Endothelial cell of umbilical vein (primary cell): ENCODE measurements at regions not wholly inside any gene's neighbourhood (a gene's known extent, or its start where the extent isn't known, plus 50 kb on each side); places are given as distances from the start of the nearest gene placed in this dataset.

Source experiments
- BruUV-seq: library from RNA; stranded (reverse); fragments of 400-500 nt; replicated peaks from 2 replicates; lab custom pipeline; 2021; lab: Mats Ljungman, UMichigan
- CTCF ChIA-PET: fragments of 300-600, 350-600 bp; sonication (Branson Sonifier 250); formaldehyde crosslinking; loops from one replicate; lab custom pipeline; 2021; ENCODE audit warnings: antibody characterized with exemption, inconsistent platforms; lab: Charles Lee
- POLR2A ChIA-PET: fragments of 300-600, 350-600 bp; sonication (Branson Sonifier 250); formaldehyde crosslinking; loops from one replicate; lab custom pipeline; 2021; ENCODE audit warnings: antibody characterized with exemption, inconsistent platforms; lab: Charles Lee
- DNase-seq: peaks from one replicate; pipeline ENCODE4 v3.0.0-alpha.2; 2011; ENCODE audit warnings: low read depth, low spot score
- FAIRE-seq: peaks from 2 replicates; lab custom pipeline; 2011; peaks lifted over from hg19 to GRCh38; lab: Jason Lieb, UNC
- H2AFZ ChIP-seq: 2 replicates; pipeline ENCODE4 v1.6.0; 2012; ENCODE audit warnings: low read depth, low read length, control low read depth, inconsistent platforms
- H3K27ac ChIP-seq: 2 replicates; pipeline ENCODE4 v1.5.1; 2011; ENCODE audit warnings: low read depth, mild to moderate bottlenecking, control low read depth, low read length, moderate library complexity; ENCODE audit not compliant: insufficient read depth
- H3K27me3 ChIP-seq, 2 experiments: 2 replicates each; pipeline versions ENCODE4 v1.6.0 to v1.6.1; 2011; ENCODE audit warnings: low read length in 2 of 2, mixed read lengths in 1 of 2; ENCODE audit not compliant: control insufficient read depth in 2 of 2, insufficient read depth in 2 of 2
- H3K36me3 ChIP-seq, 2 experiments: 2 replicates in 1 of 2; 3 replicates in 1 of 2; pipeline ENCODE4 v1.5.1; 2011; ENCODE audit warnings: low read length in 2 of 2, mild to moderate bottlenecking in 1 of 2, moderate library complexity in 1 of 2; ENCODE audit not compliant: control insufficient read depth in 2 of 2, insufficient read depth in 2 of 2; ENCODE audit errors: extremely low read depth in 1 of 2
- H3K4me1 ChIP-seq: 3 replicates; pipeline ENCODE4 v1.5.1; 2011; ENCODE audit warnings: mild to moderate bottlenecking, low read length; ENCODE audit not compliant: control insufficient read depth, insufficient read depth; ENCODE audit errors: extremely low read depth
- H3K4me2 ChIP-seq: 2 replicates; pipeline ENCODE4 v1.6.1; 2011; ENCODE audit warnings: low read length, control low read depth, mixed read lengths; ENCODE audit not compliant: insufficient read depth
- H3K4me3 ChIP-seq, 3 experiments: fragments of 200-600 bp in 1 of 3; sonication (generic), shearing (Covaris generic) in 1 of 3; replicated peaks in 1 of 3; 2 replicates each; pipeline ENCODE4 v1.5.1; 2011 to 2016; ENCODE audit warnings: control low read depth in 3 of 3, low read length in 3 of 3, mild to moderate bottlenecking in 2 of 3, inconsistent platforms in 1 of 3, low read depth in 1 of 3, moderate library complexity in 1 of 3; ENCODE audit not compliant: insufficient read depth in 1 of 3
- H3K79me2 ChIP-seq: 2 replicates; pipeline ENCODE4 v1.6.0; 2012; ENCODE audit warnings: low read length, inconsistent platforms; ENCODE audit not compliant: control insufficient read depth, insufficient read depth
- H3K9ac ChIP-seq: replicated peaks from 2 replicates; pipeline ENCODE3; 2011; ENCODE audit warnings: low read length, control low read depth; ENCODE audit not compliant: insufficient read depth; ENCODE audit errors: extremely low read depth
- H3K9me1 ChIP-seq: replicated peaks from 3 replicates; pipeline ENCODE4 v1.6.0; 2011; ENCODE audit warnings: mild to moderate bottlenecking, low read length; ENCODE audit not compliant: control insufficient read depth, insufficient read depth; ENCODE audit errors: extremely low read depth
- H3K9me3 ChIP-seq: replicated peaks from 2 replicates; pipeline ENCODE4 v1.5.1; 2012; ENCODE audit warnings: low read length, inconsistent platforms; ENCODE audit not compliant: control insufficient read depth, insufficient read depth
- H4K20me1 ChIP-seq: replicated peaks from 2 replicates; pipeline ENCODE3; 2011; ENCODE audit warnings: mild to moderate bottlenecking, low read length; ENCODE audit not compliant: control insufficient read depth, insufficient read depth; ENCODE audit errors: extremely low read depth
- CTCF ChIP-seq, 2 donors: IDR thresholded peaks; 1 replicate in 1 of 2; 2 replicates in 1 of 2; pipeline ENCODE4 v1.5.1; 2011; ENCODE audit warnings: low read length in 2 of 2, mild to moderate bottlenecking in 2 of 2, moderate library complexity in 2 of 2, control low read depth in 1 of 2, inconsistent platforms in 1 of 2, low read depth in 1 of 2; ENCODE audit not compliant: insufficient read depth in 1 of 2; ENCODE audit errors: extremely low read depth in 1 of 2
- EZH2 ChIP-seq: IDR thresholded peaks from 2 replicates; pipeline ENCODE4 v1.6.1; 2012; ENCODE audit warnings: borderline replicate concordance, low read depth, mild to moderate bottlenecking, moderate library complexity, low read length, inconsistent platforms; ENCODE audit not compliant: severe bottlenecking
- FOS ChIP-seq: IDR thresholded peaks from 2 replicates; pipeline ENCODE4 v1.6.1; 2011; ENCODE audit warnings: mild to moderate bottlenecking, low read length, moderate library complexity, borderline replicate concordance; ENCODE audit not compliant: insufficient read depth
- GATA2 ChIP-seq: IDR thresholded peaks from 2 replicates; pipeline ENCODE4 v1.7.0; 2011; ENCODE audit warnings: low read depth, mild to moderate bottlenecking, moderate library complexity, mixed read lengths, low read length; ENCODE audit not compliant: insufficient read length, insufficient read depth
- JUN ChIP-seq: IDR thresholded peaks from 2 replicates; pipeline ENCODE4 v1.6.1; 2011; ENCODE audit warnings: borderline replicate concordance, low read depth; ENCODE audit not compliant: insufficient read length, insufficient read depth
- MAX ChIP-seq: IDR thresholded peaks from 2 replicates; pipeline ENCODE4 v1.6.1; 2011; ENCODE audit not compliant: insufficient read depth, insufficient read length
- MYC ChIP-seq: IDR thresholded peaks from one replicate; pipeline ENCODE4 v1.6.1; 2011; ENCODE audit warnings: mild to moderate bottlenecking, low read depth, low read length
- POLR2A ChIP-seq: IDR thresholded peaks from 2 replicates; pipeline ENCODE4 v1.6.1; 2012; ENCODE audit warnings: low read depth, mild to moderate bottlenecking, control low read depth, low read length
- POLR2AphosphoS5 ChIP-seq: IDR thresholded peaks from 2 replicates; pipeline ENCODE4 v1.6.1; 2012; ENCODE audit warnings: low read depth, mild to moderate bottlenecking, control low read depth, low read length, moderate library complexity; ENCODE audit not compliant: insufficient read depth
- dilution Hi-C: fragments of 300-500 bp; cut with MboI; formaldehyde crosslinking; loops from one replicate; pipeline ENCODE4 v1.15.0; 2019; ENCODE audit warnings: low sequenced_read_pairs; ENCODE audit not compliant: extremely low pct_ligation_motif_present
- intact Hi-C: fragments of 100-400 bp; cut with micrococcal nuclease; formaldehyde crosslinking; loops from one replicate; pipeline ENCODE4 v1.10.0; 2022

GRCh38 chr20:60934724-60935123 lies 317.3 kb upstream of the CDH4 start:
- ChIA-PET POLR2A (no interaction called here), CTCF (no interaction called here)
- TF ChIP-seq FOS (no peak), MYC (no peak), CTCF (IDR thresholded peaks at IDR 0.05; ENCODE audit: extremely low read depth in 1 of 2, insufficient read depth in 1 of 2, low read depth in 1 of 2, low read length in 2 of 2) (no peak), POLR2AphosphoS5 (no peak), GATA2 (no peak), EZH2 (no peak), MAX (no peak), JUN (no peak), POLR2A (no peak)
- H3K27me3 ChIP-seq, result no peaks in the 10 kb centered on the region
- H3K9me1 ChIP-seq, result no peaks in the 10 kb centered on the region
- H3K36me3 ChIP-seq, result no peaks in the 10 kb centered on the region
- no TSS peak for BruUV-seq
- H3K4me3 ChIP-seq, result no peak overlapping the region
- no peaks in the 10 kb centered on the region for H3K79me2 ChIP-seq
- no peaks in the 10 kb centered on the region for H3K4me1 ChIP-seq
- no peaks in the 10 kb centered on the region for H4K20me1 ChIP-seq
- no peak overlapping the region for H3K27ac ChIP-seq
- H3K4me2 ChIP-seq, result no peak overlapping the region
- DNase-seq (no peak), FAIRE-seq (no peak)
- dilution Hi-C loops (no loop called here), intact Hi-C loops (no loop called here)
- H3K9me3 ChIP-seq, result peaks cover 6% of the 10 kb centered on the region
- H2AFZ ChIP-seq, result no peak overlapping the region
- no peak overlapping the region for H3K9ac ChIP-seq
